Right cardiac atrium (tissue), 5 donors: ENCODE measurements at regions not wholly inside any gene's neighbourhood (a gene's known extent, or its start where the extent isn't known, plus 50 kb on each side); places are given as distances from the start of the nearest gene placed in this dataset.

Experiments
- ATAC-seq, 2 donors: fragments of 200-7000 bp; cut with Tn5 transposase; one replicate each; pipeline versions ENCODE4 v1.8.0 to v1.9.1; 2020; ENCODE audit warnings: moderate library complexity in 2 of 2, mild to moderate bottlenecking in 1 of 2
- DNase-seq, 3 donors: peaks; one replicate each; pipeline ENCODE4 v3.0.0-alpha.2; 2020
- H3K27ac ChIP-seq: one replicate; pipeline ENCODE4 v1.5.1; 2013; ENCODE audit warnings: mild to moderate bottlenecking, low read length, control low read depth, moderate library complexity
- H3K27me3 ChIP-seq: one replicate; pipeline ENCODE4 v1.6.1; 2013; ENCODE audit not compliant: control insufficient read depth, insufficient read depth
- H3K4me1 ChIP-seq: one replicate; pipeline ENCODE4 v1.6.1; 2013; ENCODE audit warnings: low read length; ENCODE audit not compliant: control insufficient read depth, insufficient read depth
- H3K4me3 ChIP-seq: one replicate; pipeline ENCODE4 v1.5.1; 2013; ENCODE audit warnings: low read length, control low read depth
- H3K9me3 ChIP-seq: one replicate; pipeline ENCODE4 v1.6.1; 2013; ENCODE audit warnings: low read length; ENCODE audit not compliant: control insufficient read depth
- WGBS: extraction: QIAGEN DNeasy Blood & Tissue Kit; methylation state at CpG from one replicate; pipeline ENCODE4 v1.1.7; 2013; 5-methylcytosine and 5-hydroxymethylcytosine counted together
- intact Hi-C, 4 donors: fragments of 100-400 bp; cut with DNase I; formaldehyde crosslinking; loops; one replicate each; pipeline versions ENCODE4 v1.11.0 to v1.14.0; 2022 to 2023
- donor health status: healthy with polysubstance abuse.
- donor health status: DM: no; HTN: yes; CAD: no.
- donor health status: DM: no; HTN: no; CAD: no.
- donor health status: DM: no; HTN: yes; CAD: no; lungs with severe emphysema.
- donor health status: DM: yes; HTN: yes; CAD: no.

GRCh38 chr3:61350782-61351309 is 99.6 kb upstream of the FHIT start:
- no peak for DNase-seq
- Histone ChIP-seq H3K27me3 (no peaks in the 10 kb centered on the region), H3K27ac (no peak overlapping the region), H3K9me3 (no peaks in the 10 kb centered on the region), H3K4me1 (no peaks in the 10 kb centered on the region), H3K4me3 (no peak overlapping the region)
- intact Hi-C loops, result no loop called here
- 96% methylated on average over 6 of the region's 6 CpGs for WGBS
- ATAC-seq, result no peak

- H3K27ac ChIP-seq, result no peak overlapping the region
- no peak for ATAC-seq
- DNase-seq, result no peak
- no peaks in the 10 kb centered on the region for H3K27me3 ChIP-seq
- no peak overlapping the region for H3K4me3 ChIP-seq
- intact Hi-C loops, result no loop called here
- no peaks in the 10 kb centered on the region for H3K4me1 ChIP-seq
- 84% methylated on average over 1 of the region's 1 CpG for WGBS
- H3K9me3 ChIP-seq, result no peaks in the 10 kb centered on the region
Measured at GRCh38 chr3:61352306-61352705, 101.1 kb upstream of the FHIT start.

GRCh38 chr3:61353382-61353781 is 102.1 kb upstream of the FHIT start:
- H3K27ac ChIP-seq, result no peak overlapping the region
- H3K9me3 ChIP-seq, result no peaks in the 10 kb centered on the region
- DNase-seq, result no peak
- no peaks in the 10 kb centered on the region for H3K27me3 ChIP-seq
- ATAC-seq, result no peak
- WGBS, result 71% methylated on average over 1 of the region's 1 CpG
- intact Hi-C loops, result no loop called here
- no peaks in the 10 kb centered on the region for H3K4me1 ChIP-seq
- no peak overlapping the region for H3K4me3 ChIP-seq

- Histone ChIP-seq H3K27me3 (no peaks in the 10 kb centered on the region), H3K9me3 (no peaks in the 10 kb centered on the region), H3K27ac (no peak overlapping the region), H3K4me1 (no peaks in the 10 kb centered on the region), H3K4me3 (no peak overlapping the region)
- intact Hi-C loops, result no loop called here
- no peak for DNase-seq
- ATAC-seq, result no peak
- WGBS, result 60% methylated on average over 5 of the region's 5 CpGs
Measured at GRCh38 chr3:61354604-61355003, 103.4 kb upstream of the FHIT start.

- ATAC-seq (no peak), DNase-seq (no peak)
- 81% methylated on average over 1 of the region's 1 CpG for WGBS
- no peak overlapping the region for H3K4me3 ChIP-seq
- no peak overlapping the region for H3K27ac ChIP-seq
- intact Hi-C loops, result no loop called here
- no peaks in the 10 kb centered on the region for H3K9me3 ChIP-seq
- H3K4me1 ChIP-seq, result no peaks in the 10 kb centered on the region
- H3K27me3 ChIP-seq, result no peaks in the 10 kb centered on the region
Measured at GRCh38 chr3:61356685-61357084, 105.4 kb upstream of the FHIT start.

- WGBS, result 70% methylated on average over 1 of the region's 1 CpG
- Histone ChIP-seq H3K27me3 (no peaks in the 10 kb centered on the region), H3K4me3 (no peak overlapping the region), H3K27ac (no peak overlapping the region), H3K9me3 (no peaks in the 10 kb centered on the region), H3K4me1 (no peaks in the 10 kb centered on the region)
- ATAC-seq, result no peak
- intact Hi-C loops, result no loop called here
- no peak for DNase-seq
Measured at GRCh38 chr3:61357902-61358301, 106.7 kb upstream of the FHIT start.

- Histone ChIP-seq H3K27me3 (no peaks in the 10 kb centered on the region), H3K9me3 (no peaks in the 10 kb centered on the region), H3K27ac (no peak overlapping the region), H3K4me3 (no peak overlapping the region), H3K4me1 (no peaks in the 10 kb centered on the region)
- under 1% methylated on average over 2 of the region's 2 CpGs for WGBS
- intact Hi-C loops, result no loop called here
- peak; percentile 95 to 96 for ATAC-seq
- peak; percentile 80 to 92 (median 87) for DNase-seq
Measured at GRCh38 chr3:61358364-61358763, 107.1 kb upstream of the FHIT start.

- Histone ChIP-seq H3K4me3 (no peak overlapping the region), H3K4me1 (no peaks in the 10 kb centered on the region), H3K9me3 (no peaks in the 10 kb centered on the region), H3K27me3 (no peaks in the 10 kb centered on the region), H3K27ac (no peak overlapping the region)
- DNase-seq, result no peak
- intact Hi-C loops, result no loop called here
- no peak for ATAC-seq
- WGBS, result 60% methylated on average over 3 of the region's 3 CpGs
Measured at GRCh38 chr3:61360297-61360965, 109.2 kb upstream of the FHIT start.

- ATAC-seq (no peak), DNase-seq (no peak)
- no peaks in the 10 kb centered on the region for H3K4me1 ChIP-seq
- H3K27ac ChIP-seq, result no peak overlapping the region
- 90% methylated on average over 2 of the region's 2 CpGs for WGBS
- H3K27me3 ChIP-seq, result no peaks in the 10 kb centered on the region
- H3K4me3 ChIP-seq, result no peak overlapping the region
- intact Hi-C loops, result no loop called here
- no peaks in the 10 kb centered on the region for H3K9me3 ChIP-seq
Measured at GRCh38 chr3:61369678-61370077, 118.4 kb upstream of the FHIT start.

- DNase-seq (no peak), ATAC-seq (no peak)
- H3K27ac ChIP-seq, result no peak overlapping the region
- H3K4me1 ChIP-seq, result no peaks in the 10 kb centered on the region
- no peaks in the 10 kb centered on the region for H3K9me3 ChIP-seq
- no peak overlapping the region for H3K4me3 ChIP-seq
- H3K27me3 ChIP-seq, result no peaks in the 10 kb centered on the region
- intact Hi-C loops, result no loop called here
- 82% methylated on average over 1 of the region's 1 CpG for WGBS
Measured at GRCh38 chr3:61371123-61371522, 119.9 kb upstream of the FHIT start.

GRCh38 chr3:61372723-61373122 is 121.5 kb upstream of the FHIT start:
- DNase-seq, result no peak
- H3K4me3 ChIP-seq, result no peak overlapping the region
- no peak for ATAC-seq
- H3K27ac ChIP-seq, result no peak overlapping the region
- intact Hi-C loops, result no loop called here
- WGBS, result 93% methylated on average over 1 of the region's 1 CpG
- H3K27me3 ChIP-seq, result no peaks in the 10 kb centered on the region
- H3K4me1 ChIP-seq, result no peaks in the 10 kb centered on the region
- H3K9me3 ChIP-seq, result no peaks in the 10 kb centered on the region

GRCh38 chr3:61378311-61378710 is 127.1 kb upstream of the FHIT start:
- Histone ChIP-seq H3K4me3 (no peak overlapping the region), H3K27me3 (no peaks in the 10 kb centered on the region), H3K4me1 (no peaks in the 10 kb centered on the region), H3K9me3 (no peaks in the 10 kb centered on the region), H3K27ac (no peak overlapping the region)
- 66% methylated on average over 1 of the region's 1 CpG for WGBS
- intact Hi-C loops, result no loop called here
- ATAC-seq, result no peak
- DNase-seq, result no peak
